ENCODE measurements at regions not wholly inside any gene's neighbourhood (a gene's known extent, or its start where the extent isn't known, plus 50 kb on each side); places are given as distances from the start of the nearest gene placed in this dataset.

DNA sequence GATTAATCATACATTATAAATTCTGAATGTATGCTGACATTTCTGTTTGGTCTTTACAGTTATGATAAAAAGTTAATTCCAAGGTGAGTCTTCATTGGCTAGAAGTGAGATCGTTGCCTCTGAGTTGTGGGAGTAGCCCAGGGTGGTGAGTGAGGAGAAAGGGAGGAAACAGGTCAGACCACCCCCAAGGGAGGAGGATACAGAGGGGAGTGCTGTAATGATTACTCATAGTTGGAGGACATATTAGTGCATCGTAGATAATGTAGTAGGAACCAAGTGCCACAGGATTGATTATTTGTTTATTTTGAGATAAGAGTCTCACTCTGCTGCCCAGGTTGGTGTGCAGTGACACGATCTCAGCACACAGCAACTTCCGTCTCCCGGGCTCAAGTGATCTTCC is 672.2 kb downstream of the INHBA start:
- no peak overlapping the region for H3K4me3 Mint-ChIP-seq
- H3K27ac Mint-ChIP-seq: no peak overlapping the region
- no peak for DNase-seq
- no peaks in the 10 kb centered on the region for H3K9me3 Mint-ChIP-seq (ENCODE audit: insufficient read depth)
- H4K20me1 ChIP-seq (ENCODE audit: control insufficient read depth, insufficient read depth, low read length, poor library complexity, severe bottlenecking): no peaks in the 10 kb centered on the region
- ATAC-seq (ENCODE audit: low read depth): no peak
- H3K4me1 ChIP-seq (ENCODE audit: control insufficient read depth in 2 of 2, insufficient read depth in 2 of 2, low read length in 2 of 2): no peaks in the 10 kb centered on the region
- 91% methylated on average over 4 of the region's 5 CpGs for WGBS (ENCODE audit: insufficient coverage)
- ChIA-PET CTCF (no interaction called here), POLR2A (no interaction called here)
- H3K4me2 ChIP-seq (replicated peaks; ENCODE audit: low read depth, low read length, poor library complexity, severe bottlenecking): no peak overlapping the region
- H3K4me3 ChIP-seq (ENCODE audit: control extremely low read depth in 1 of 5, extremely low read depth in 1 of 5, insufficient read depth in 1 of 5, low read depth in 2 of 5, low read length in 4 of 5): no peak overlapping the region
- H2AFZ ChIP-seq (ENCODE audit: insufficient read depth, low read depth, low read length, poor library complexity, severe bottlenecking): no peak overlapping the region
- intact Hi-C loops (cut with micrococcal nuclease): no loop called here
- H3K4me1 Mint-ChIP-seq: no peaks in the 10 kb centered on the region
- H3K9me3 ChIP-seq (ENCODE audit: control extremely low read depth in 1 of 3, control insufficient read depth in 2 of 3, insufficient read depth in 1 of 3, low read length in 2 of 3): no peaks in the 10 kb centered on the region
- H3K27ac ChIP-seq (ENCODE audit: low read length in 2 of 2): no peak overlapping the region
- H3K36me3 ChIP-seq (replicated peaks in 1 of 2; ENCODE audit: control extremely low read depth in 1 of 2, control insufficient read depth in 1 of 2, extremely low read depth in 1 of 2, insufficient read depth in 2 of 2, low read length in 1 of 2): no peaks in the 10 kb centered on the region
- no peaks in the 10 kb centered on the region for H3K27me3 ChIP-seq (replicated peaks in 1 of 4; ENCODE audit: control extremely low read depth in 1 of 4, control insufficient read depth in 3 of 4, insufficient read depth in 4 of 4, low read length in 3 of 4)
- TF ChIP-seq, protein P1, sequence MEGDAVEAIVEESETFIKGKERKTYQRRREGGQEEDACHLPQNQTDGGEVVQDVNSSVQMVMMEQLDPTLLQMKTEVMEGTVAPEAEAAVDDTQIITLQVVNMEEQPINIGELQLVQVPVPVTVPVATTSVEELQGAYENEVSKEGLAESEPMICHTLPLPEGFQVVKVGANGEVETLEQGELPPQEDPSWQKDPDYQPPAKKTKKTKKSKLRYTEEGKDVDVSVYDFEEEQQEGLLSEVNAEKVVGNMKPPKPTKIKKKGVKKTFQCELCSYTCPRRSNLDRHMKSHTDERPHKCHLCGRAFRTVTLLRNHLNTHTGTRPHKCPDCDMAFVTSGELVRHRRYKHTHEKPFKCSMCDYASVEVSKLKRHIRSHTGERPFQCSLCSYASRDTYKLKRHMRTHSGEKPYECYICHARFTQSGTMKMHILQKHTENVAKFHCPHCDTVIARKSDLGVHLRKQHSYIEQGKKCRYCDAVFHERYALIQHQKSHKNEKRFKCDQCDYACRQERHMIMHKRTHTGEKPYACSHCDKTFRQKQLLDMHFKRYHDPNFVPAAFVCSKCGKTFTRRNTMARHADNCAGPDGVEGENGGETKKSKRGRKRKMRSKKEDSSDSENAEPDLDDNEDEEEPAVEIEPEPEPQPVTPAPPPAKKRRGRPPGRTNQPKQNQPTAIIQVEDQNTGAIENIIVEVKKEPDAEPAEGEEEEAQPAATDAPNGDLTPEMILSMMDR (IDR thresholded peaks at IDR 0.05): no peak
- no peak for TF ChIP-seq EZH2 (IDR thresholded peaks at IDR 0.05; ENCODE audit: borderline replicate concordance, insufficient read depth, low read depth, low read length, poor library complexity, severe bottlenecking)
- no peaks in the 10 kb centered on the region for H3K79me2 ChIP-seq (ENCODE audit: control insufficient read depth, insufficient read depth, low read length)
- no peaks in the 10 kb centered on the region for H3K27me3 Mint-ChIP-seq
- no peak overlapping the region for H3K9ac ChIP-seq (ENCODE audit: low read length)

DNA sequence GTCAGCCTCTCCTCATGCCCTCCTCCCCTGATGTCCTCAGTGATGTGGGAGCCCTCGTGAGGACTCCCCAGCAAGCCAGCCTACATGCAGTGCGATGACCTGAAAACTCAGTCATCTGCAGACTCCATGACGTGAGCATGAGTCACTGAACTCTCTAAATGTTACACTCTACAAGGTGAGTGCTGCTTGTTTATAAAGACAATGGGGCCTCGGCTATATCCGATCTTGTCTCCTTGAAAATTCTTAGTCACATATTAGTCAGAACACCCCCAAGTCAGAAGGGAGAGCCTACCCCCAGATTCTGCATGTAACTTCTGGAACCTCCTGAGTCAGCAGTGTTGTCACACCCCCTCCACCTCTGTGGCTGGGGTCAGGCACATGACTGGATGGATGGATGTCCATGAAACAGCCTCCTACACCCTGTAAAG is 673.8 kb downstream of the INHBA start:
- H3K4me1 ChIP-seq (ENCODE audit: control insufficient read depth in 2 of 2, insufficient read depth in 2 of 2, low read length in 2 of 2): no peaks in the 10 kb centered on the region
- no peaks in the 10 kb centered on the region for H3K36me3 ChIP-seq (replicated peaks in 1 of 2; ENCODE audit: control extremely low read depth in 1 of 2, control insufficient read depth in 1 of 2, extremely low read depth in 1 of 2, insufficient read depth in 2 of 2, low read length in 1 of 2)
- ATAC-seq (ENCODE audit: low read depth): no peak
- no peak overlapping the region for H3K4me3 Mint-ChIP-seq
- no peaks in the 10 kb centered on the region for H3K9me3 Mint-ChIP-seq (ENCODE audit: insufficient read depth)
- intact Hi-C loops (cut with micrococcal nuclease): no loop called here
- POLR2A ChIA-PET: no interaction called here
- CTCF ChIA-PET: no interaction called here
- H3K27me3 Mint-ChIP-seq: no peaks in the 10 kb centered on the region
- H3K79me2 ChIP-seq (ENCODE audit: control insufficient read depth, insufficient read depth, low read length): no peaks in the 10 kb centered on the region
- WGBS (ENCODE audit: insufficient coverage): 83% methylated on average over 3 of the region's 5 CpGs
- no peak for DNase-seq
- no peaks in the 10 kb centered on the region for H4K20me1 ChIP-seq (ENCODE audit: control insufficient read depth, insufficient read depth, low read length, poor library complexity, severe bottlenecking)
- no peak overlapping the region for H3K4me3 ChIP-seq (ENCODE audit: control extremely low read depth in 1 of 5, extremely low read depth in 1 of 5, insufficient read depth in 1 of 5, low read depth in 2 of 5, low read length in 4 of 5)
- H3K9me3 ChIP-seq (ENCODE audit: control extremely low read depth in 1 of 3, control insufficient read depth in 2 of 3, insufficient read depth in 1 of 3, low read length in 2 of 3): no peaks in the 10 kb centered on the region
- H2AFZ ChIP-seq (ENCODE audit: insufficient read depth, low read depth, low read length, poor library complexity, severe bottlenecking): no peak overlapping the region
- TF ChIP-seq, protein P1 (IDR thresholded peaks at IDR 0.05): no peak
- TF ChIP-seq EZH2 (IDR thresholded peaks at IDR 0.05; ENCODE audit: borderline replicate concordance, insufficient read depth, low read depth, low read length, poor library complexity, severe bottlenecking): no peak
- no peaks in the 10 kb centered on the region for H3K27me3 ChIP-seq (replicated peaks in 1 of 4; ENCODE audit: control extremely low read depth in 1 of 4, control insufficient read depth in 3 of 4, insufficient read depth in 4 of 4, low read length in 3 of 4)
- H3K9ac ChIP-seq (ENCODE audit: low read length): no peak overlapping the region
- no peak overlapping the region for H3K27ac Mint-ChIP-seq
- no peak overlapping the region for H3K27ac ChIP-seq (ENCODE audit: low read length in 2 of 2)
- H3K4me1 Mint-ChIP-seq: no peaks in the 10 kb centered on the region
- H3K4me2 ChIP-seq (replicated peaks; ENCODE audit: low read depth, low read length, poor library complexity, severe bottlenecking): no peak overlapping the region
